Panc1 (cell line): ENCODE measurements at regions not wholly inside any gene's neighbourhood (a gene's known extent, or its start where the extent isn't known, plus 50 kb on each side); places are given as distances from the start of the nearest gene placed in this dataset.

ENCODE experiments used
- ATAC-seq: fragments of 200-7000 bp; cut with Tn5 transposase; 2 replicates; pipeline ENCODE4 v1.9.1; 2020; ENCODE audit warnings: mild to moderate bottlenecking, moderate library complexity
- BruUV-seq: library from RNA; stranded (reverse); fragments of 400-500 nt; replicated peaks from 2 replicates; lab custom pipeline; 2021; lab: Mats Ljungman, UMichigan
- CTCF ChIA-PET: fragments of 300-600 bp; sonication (Branson Sonifier 250); formaldehyde crosslinking; loops from one replicate; lab custom pipeline; 2022; ENCODE audit warnings: antibody characterized with exemption; lab: Charles Lee
- POLR2A ChIA-PET: fragments of 300-600 bp; sonication (Branson Sonifier 250); formaldehyde crosslinking; loops from one replicate; lab custom pipeline; 2022; ENCODE audit warnings: antibody characterized with exemption; lab: Charles Lee
- DNase-seq: peaks from one replicate; pipeline ENCODE4 v3.0.0-alpha.2; 2010; ENCODE audit warnings: low read depth, low spot score
- H3K27ac ChIP-seq: 2 replicates; pipeline ENCODE4 v1.5.1; 2011; ENCODE audit warnings: mild to moderate bottlenecking, low read length, inconsistent platforms
- H3K27me3 ChIP-seq: fragments of 200-500 bp; sonication (Bioruptor generic); 2 replicates; pipeline ENCODE4 v1.6.0; 2014; ENCODE audit warnings: low read length, inconsistent platforms; ENCODE audit not compliant: control insufficient read depth, insufficient read depth
- H3K36me3 ChIP-seq: fragments of 200-500 bp; sonication (Bioruptor generic); 2 replicates; pipeline ENCODE4 v1.5.1; 2014; ENCODE audit warnings: inconsistent platforms, mild to moderate bottlenecking, low read length, moderate library complexity; ENCODE audit not compliant: control insufficient read depth, insufficient read depth
- H3K4me1 ChIP-seq: 2 replicates; pipeline ENCODE4 v1.5.1; 2011; ENCODE audit warnings: inconsistent platforms, mild to moderate bottlenecking, low read length, moderate library complexity; ENCODE audit not compliant: control insufficient read depth, insufficient read depth
- H3K4me3 ChIP-seq, 2 experiments: 2 replicates each; pipeline ENCODE4 v1.5.1; 2011 to 2012; ENCODE audit warnings: low read depth in 2 of 2, low read length in 2 of 2, mild to moderate bottlenecking in 2 of 2, inconsistent platforms in 1 of 2, moderate library complexity in 1 of 2
- H3K9me3 ChIP-seq: fragments of 200-500 bp; sonication (Bioruptor generic); 2 replicates; pipeline ENCODE4 v1.5.1; 2014; ENCODE audit warnings: low read depth, mild to moderate bottlenecking, inconsistent platforms, low read length, moderate library complexity; ENCODE audit not compliant: control insufficient read depth, insufficient read depth
- CTCF ChIP-seq: fragments of 450-650 bp; IDR thresholded peaks from 2 replicates; pipeline ENCODE4 v1.5.1; 2017; ENCODE audit warnings: mild to moderate bottlenecking
- POLR2AphosphoS5 ChIP-seq: IDR thresholded peaks from 2 replicates; pipeline ENCODE4 v1.6.1; 2012; ENCODE audit warnings: mild to moderate bottlenecking, low read depth, low read length, moderate library complexity
- REST ChIP-seq, 2 experiments: IDR thresholded peaks; 2 replicates each; pipeline ENCODE4 v1.6.1; 2011 to 2012; ENCODE audit warnings: low read depth in 2 of 2, control low read depth in 1 of 2, low read length in 1 of 2, mild to moderate bottlenecking in 1 of 2, moderate library complexity in 1 of 2; ENCODE audit not compliant: insufficient read depth in 1 of 2
- SIN3A ChIP-seq: IDR thresholded peaks from 2 replicates; pipeline ENCODE4 v1.6.1; 2012; ENCODE audit warnings: low read depth, mild to moderate bottlenecking, low read length, moderate library complexity, borderline replicate concordance; ENCODE audit not compliant: insufficient read depth
- TCF7L2 ChIP-seq: IDR thresholded peaks from 2 replicates; pipeline ENCODE4 v1.6.1; 2011; ENCODE audit warnings: mild to moderate bottlenecking, low read depth, low read length, inconsistent platforms
- in situ Hi-C: cut with HindIII; loops from 2 replicates; pipeline ENCODE4 v1.10.0; 2016; ENCODE audit warnings: low sequenced_read_pairs, low pct_unique_long_range_greater_than_20kb
- intact Hi-C: fragments of 100-400 bp; cut with micrococcal nuclease; formaldehyde crosslinking; loops from one replicate; pipeline ENCODE4 v1.10.0; 2022; ENCODE audit not compliant: unreplicated experiment

- no TSS peak for BruUV-seq
- H3K36me3 ChIP-seq: no peaks in the 10 kb centered on the region
- H3K9me3 ChIP-seq: no peaks in the 10 kb centered on the region
- H3K27me3 ChIP-seq: no peaks in the 10 kb centered on the region
- intact Hi-C loops (no loop called here), in situ Hi-C loops (no loop called here)
- H3K4me1 ChIP-seq: no peaks in the 10 kb centered on the region
- TF ChIP-seq CTCF (no peak), POLR2AphosphoS5 (no peak), REST (IDR thresholded peaks at IDR 0.05; ENCODE audit: insufficient read depth in 1 of 2, low read depth in 2 of 2, low read length in 1 of 2) (no peak), SIN3A (no peak), TCF7L2 (no peak)
- DNase-seq (no peak), ATAC-seq (no peak)
- no peak overlapping the region; the same call in 1 of the 2 replicates for H3K27ac ChIP-seq
- POLR2A ChIA-PET: no interaction called here
- CTCF ChIA-PET: no interaction called here
- no peak overlapping the region for H3K4me3 ChIP-seq
Observed at GRCh38 chr3:178078953-178079352, 457.3 kb upstream of the KCNMB2 start.

- intact Hi-C loops: no loop called here
- Histone ChIP-seq H3K9me3 (no peaks in the 10 kb centered on the region), H3K4me1 (peaks cover 9% of the 10 kb centered on the region; the same call in 1 of the 2 replicates), H3K4me3 (no peak overlapping the region), H3K36me3 (no peaks in the 10 kb centered on the region), H3K27ac (no peak overlapping the region), H3K27me3 (no peaks in the 10 kb centered on the region)
- in situ Hi-C loops: no loop called here
- CTCF ChIA-PET: no interaction called here
- POLR2A ChIA-PET: no interaction called here
- DNase-seq (no peak), ATAC-seq (no peak)
- TF ChIP-seq REST (IDR thresholded peaks at IDR 0.05; ENCODE audit: insufficient read depth in 1 of 2, low read depth in 2 of 2, low read length in 1 of 2): no peak
- TF ChIP-seq POLR2AphosphoS5: no peak
- TF ChIP-seq TCF7L2: no peak
- TF ChIP-seq SIN3A: no peak
- TF ChIP-seq CTCF: no peak
- BruUV-seq: no TSS peak
Observed at GRCh38 chr3:178079966-178080365, 456.3 kb upstream of the KCNMB2 start.
